GM19395 (cell line): ENCODE measurements at regions not wholly inside any gene's neighbourhood (a gene's known extent, or its start where the extent isn't known, plus 50 kb on each side); places are given as distances from the start of the nearest gene placed in this dataset.
"Not testable (repeated sequence)": the region's sequence is repeated elsewhere in the genome, so short reads cannot be mapped to it uniquely, and the experiment has no call there.

ENCODE experiments used
- ATAC-seq: cut with Tn5 transposase; IDR thresholded peaks from one replicate; pipeline ENCODE4 v1.9.1; 2021; ENCODE audit warnings: mild to moderate bottlenecking, moderate library complexity; ENCODE audit not compliant: unreplicated experiment

- no peak for ATAC-seq
Measured at GRCh38 chr18:78477840-78478239, 501.8 kb upstream of the SALL3 start.

GRCh38 chr18:78479443-78479842 lies 500.2 kb upstream of the SALL3 start:
- no peak for ATAC-seq

GRCh38 chr18:78480262-78481054 lies 499.2 kb upstream of the SALL3 start:
- ATAC-seq, result no peak

GRCh38 chr18:78482378-78482777 lies 497.2 kb upstream of the SALL3 start:
- ATAC-seq, result no peak

GRCh38 chr18:78487649-78488048 lies 492.0 kb upstream of the SALL3 start:
- ATAC-seq, result no peak

GRCh38 chr18:78492064-78492812 lies 487.4 kb upstream of the SALL3 start:
- ATAC-seq, result no peak

- ATAC-seq, result no peak
Measured at GRCh38 chr18:78492813-78493371, 486.7 kb upstream of the SALL3 start.

GRCh38 chr18:78493490-78493889 lies 486.1 kb upstream of the SALL3 start:
- not testable (repeated sequence) for ATAC-seq

- ATAC-seq, result no peak
Measured at GRCh38 chr18:78494204-78495085, 485.2 kb upstream of the SALL3 start.

- ATAC-seq, result no peak
Measured at GRCh38 chr18:78495550-78495949, 484.1 kb upstream of the SALL3 start.

GRCh38 chr18:78496079-78496478 lies 483.5 kb upstream of the SALL3 start:
- ATAC-seq, result no peak

- ATAC-seq, result no peak
Measured at GRCh38 chr18:78497641-78498040, 482.0 kb upstream of the SALL3 start.

GRCh38 chr18:78499586-78499985 lies 480.0 kb upstream of the SALL3 start:
- ATAC-seq, result no peak

GRCh38 chr18:78501251-78501650 lies 478.4 kb upstream of the SALL3 start:
- no peak for ATAC-seq

- ATAC-seq, result no peak
Measured at GRCh38 chr18:78503129-78503528, 476.5 kb upstream of the SALL3 start.

- no peak for ATAC-seq
Measured at GRCh38 chr18:78505851-78506461, 473.7 kb upstream of the SALL3 start.

GRCh38 chr18:78507217-78507616 lies 472.4 kb upstream of the SALL3 start:
- ATAC-seq, result no peak

GRCh38 chr18:78508228-78508824 lies 471.3 kb upstream of the SALL3 start:
- ATAC-seq, result not testable (repeated sequence)

GRCh38 chr18:78510091-78510490 lies 469.5 kb upstream of the SALL3 start:
- ATAC-seq, result no peak

- no peak for ATAC-seq
Measured at GRCh38 chr18:78510636-78511035, 469.0 kb upstream of the SALL3 start.
